B cell (primary cell): ENCODE measurements at regions not wholly inside any gene's neighbourhood (a gene's known extent, or its start where the extent isn't known, plus 50 kb on each side); places are given as distances from the start of the nearest gene placed in this dataset.

ENCODE experiments used
- ATAC-seq: fragments of 200-7000 bp; cut with Tn5 transposase; one replicate; pipeline ENCODE4 v1.10.0; 2021; ENCODE audit warnings: low read depth, mild to moderate bottlenecking, moderate number of reproducible peaks, moderate library complexity
- CTCF ChIA-PET: fragments of 350-600 bp; sonication (Branson Sonifier 250); formaldehyde crosslinking; loops from one replicate; lab custom pipeline; 2021; ENCODE audit warnings: antibody characterized with exemption, inconsistent platforms; lab: Charles Lee
- POLR2A ChIA-PET: fragments of 350-600 bp; sonication (Branson Sonifier 250); formaldehyde crosslinking; loops from one replicate; lab custom pipeline; 2021; ENCODE audit warnings: antibody characterized with exemption; lab: Charles Lee
- DNase-seq: peaks from one replicate; pipeline ENCODE4 v3.0.0; 2013
- H2AFZ ChIP-seq: 2 replicates; pipeline ENCODE4 v1.6.1; 2012; ENCODE audit warnings: mild to moderate bottlenecking, low read depth, low read length; ENCODE audit not compliant: insufficient read depth, poor library complexity, severe bottlenecking
- H3K27ac ChIP-seq, 2 donors: 1 replicate in 1 of 2; 2 replicates in 1 of 2; pipeline ENCODE4 v1.5.1; 2012 to 2013; ENCODE audit warnings: low read length in 2 of 2, mild to moderate bottlenecking in 2 of 2, moderate library complexity in 1 of 2
- H3K27me3 ChIP-seq, 4 experiments: fragments of 200-600 bp in 1 of 4; sonication (generic) in 1 of 4; replicated peaks in 1 of 4; 1 replicate in 2 of 4; 2 replicates in 2 of 4; pipeline versions ENCODE4 v1.6.1 to v1.7.0; 2013 to 2016; ENCODE audit warnings: low read length in 3 of 4, mild to moderate bottlenecking in 2 of 4, mixed read lengths in 1 of 4, moderate library complexity in 1 of 4; ENCODE audit not compliant: insufficient read depth in 4 of 4, control insufficient read depth in 3 of 4; ENCODE audit errors: control extremely low read depth in 1 of 4
- H3K36me3 ChIP-seq, 2 experiments: replicated peaks in 1 of 2; 1 replicate in 1 of 2; 2 replicates in 1 of 2; pipeline versions ENCODE4 v1.6.1 to v1.7.1; 2013; ENCODE audit warnings: low read length in 1 of 2; ENCODE audit not compliant: insufficient read depth in 2 of 2, control insufficient read depth in 1 of 2; ENCODE audit errors: control extremely low read depth in 1 of 2, extremely low read depth in 1 of 2
- H3K4me1 ChIP-seq, 2 donors: fragments of 200-600 bp in 1 of 2; sonication (generic) in 1 of 2; 1 replicate in 1 of 2; 2 replicates in 1 of 2; pipeline versions ENCODE4 v1.5.1 to v1.6.1; 2013 to 2017; ENCODE audit warnings: low read length in 2 of 2; ENCODE audit not compliant: control insufficient read depth in 2 of 2, insufficient read depth in 2 of 2
- H3K4me2 ChIP-seq: replicated peaks from 2 replicates; pipeline ENCODE3; 2012; ENCODE audit warnings: mild to moderate bottlenecking, low read depth, low read length; ENCODE audit not compliant: poor library complexity, severe bottlenecking
- H3K4me3 ChIP-seq, 5 experiments: fragments of 200-600 bp in 1 of 5; sonication (generic) in 1 of 5; 1 replicate in 3 of 5; 2 replicates in 2 of 5; pipeline versions ENCODE4 v1.5.1 to v1.7.0; 2011 to 2016; ENCODE audit warnings: low read length in 4 of 5, mild to moderate bottlenecking in 4 of 5, low read depth in 2 of 5, control low read depth in 1 of 5, moderate library complexity in 1 of 5; ENCODE audit not compliant: insufficient read depth in 1 of 5; ENCODE audit errors: control extremely low read depth in 1 of 5, extremely low read depth in 1 of 5
- H3K79me2 ChIP-seq: fragments of 200-600 bp; sonication (generic); one replicate; pipeline ENCODE4 v1.6.0; 2016; ENCODE audit warnings: low read length; ENCODE audit not compliant: control insufficient read depth, insufficient read depth
- H3K9ac ChIP-seq: fragments of 200-600 bp; sonication (generic); 2 replicates; pipeline ENCODE4 v1.6.1; 2017; ENCODE audit warnings: mild to moderate bottlenecking, low read length, moderate library complexity
- H3K9me3 ChIP-seq, 3 donors: one replicate each; pipeline versions ENCODE4 v1.6.1 to v1.7.1; 2013; ENCODE audit warnings: low read length in 2 of 3; ENCODE audit not compliant: control insufficient read depth in 2 of 3, insufficient read depth in 1 of 3; ENCODE audit errors: control extremely low read depth in 1 of 3
- H4K20me1 ChIP-seq: 2 replicates; pipeline ENCODE4 v1.6.0; 2012; ENCODE audit warnings: mild to moderate bottlenecking, low read length; ENCODE audit not compliant: insufficient read depth, control insufficient read depth, poor library complexity, severe bottlenecking
- H3K27ac Mint-ChIP-seq: one replicate; pipeline ENCODE4 v1.8.0; 2021; ENCODE audit warnings: mixed read lengths
- H3K27me3 Mint-ChIP-seq: one replicate; pipeline ENCODE4 v1.8.0; 2021; ENCODE audit warnings: mixed read lengths
- H3K4me1 Mint-ChIP-seq: one replicate; pipeline ENCODE4 v1.8.0; 2021; ENCODE audit warnings: mixed read lengths
- H3K4me3 Mint-ChIP-seq: one replicate; pipeline ENCODE4 v1.8.0; 2021; ENCODE audit warnings: mixed read lengths
- H3K9me3 Mint-ChIP-seq: one replicate; pipeline ENCODE4 v1.8.0; 2022; ENCODE audit warnings: mixed read lengths; ENCODE audit not compliant: insufficient read depth
- CTCF ChIP-seq: fragments of 200-600 bp; IDR thresholded peaks from one replicate; pipeline ENCODE4 v1.8.0; 2022; ENCODE audit warnings: antibody characterized with exemption, mild to moderate bottlenecking
- EZH2 ChIP-seq: IDR thresholded peaks from 2 replicates; pipeline ENCODE4 v1.6.1; 2012; ENCODE audit warnings: borderline replicate concordance, low read depth, mild to moderate bottlenecking, moderate library complexity, low read length; ENCODE audit not compliant: insufficient read depth, poor library complexity, severe bottlenecking
- WGBS: methylation state at CpG from one replicate; pipeline ENCODE4 v1.1.5; 2013; ENCODE audit warnings: missing lambda C conversion rate; ENCODE audit not compliant: insufficient coverage; 5-methylcytosine and 5-hydroxymethylcytosine counted together
- intact Hi-C: fragments of 100-400 bp; cut with micrococcal nuclease; formaldehyde crosslinking; loops from one replicate; pipeline ENCODE4 v1.10.0; 2022

DNA sequence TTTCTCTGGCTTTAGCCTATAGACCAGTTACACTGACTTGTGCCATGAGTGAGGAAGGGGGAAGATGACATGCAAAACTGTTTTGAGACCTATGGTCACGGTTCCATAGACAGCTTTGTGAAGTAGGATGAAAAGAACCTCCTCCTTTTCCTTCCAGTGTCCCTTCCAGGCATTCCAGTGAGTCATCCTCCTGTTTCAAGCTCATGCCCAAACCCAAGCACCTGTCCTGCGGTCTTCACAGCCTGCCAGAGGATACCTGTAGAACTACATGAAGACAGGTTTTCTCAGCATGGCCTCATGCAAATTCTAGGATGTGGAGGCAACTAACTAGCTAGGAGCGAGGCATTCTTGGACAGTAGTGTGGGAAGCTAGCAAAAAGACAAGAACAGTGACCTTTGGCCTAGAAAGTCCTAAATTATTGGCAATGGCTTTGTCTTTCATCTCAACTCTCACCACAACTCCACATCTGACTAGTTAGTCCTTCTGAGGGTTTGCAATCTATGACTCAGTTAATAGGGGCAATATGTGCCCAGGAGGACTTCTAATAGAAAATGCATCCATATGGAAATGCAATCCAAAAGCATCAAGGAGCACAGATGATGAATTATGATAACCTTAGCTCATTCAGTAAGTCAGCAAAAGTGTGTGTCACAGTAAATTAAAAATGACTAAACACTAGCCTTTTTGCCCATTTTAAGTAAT lies 154.7 kb downstream of the RBM43 start:
- no peaks in the 10 kb centered on the region for H3K4me1 Mint-ChIP-seq
- H3K27ac ChIP-seq: no peak overlapping the region
- TF ChIP-seq EZH2: no peak
- TF ChIP-seq CTCF: no peak

DNA sequence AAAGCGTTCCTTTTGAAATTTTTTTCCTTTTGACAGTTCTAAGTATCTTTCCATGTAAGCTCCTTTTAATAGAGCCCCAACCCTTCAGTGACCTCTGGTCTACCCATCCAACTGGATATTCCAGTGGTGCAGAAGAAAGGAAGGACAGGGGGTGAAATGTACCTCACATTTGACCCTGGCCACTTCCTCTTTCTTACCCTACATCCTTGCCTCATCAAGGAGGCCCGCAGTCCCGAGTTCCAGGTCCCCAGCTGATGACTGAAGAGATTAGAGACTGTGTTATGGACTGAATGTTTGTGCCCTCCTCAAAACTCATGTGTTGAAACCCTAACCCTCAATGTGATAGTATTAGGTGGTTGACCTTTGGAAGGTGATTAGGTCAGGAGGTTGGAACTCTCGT lies 158.1 kb downstream of the RBM43 start:
- no peak overlapping the region for H3K4me2 ChIP-seq
- no CpG with 5 or more reads among the region's 4 CpGs for WGBS
- H3K4me1 ChIP-seq: no peaks in the 10 kb centered on the region
- Mint-ChIP-seq H3K9me3 (peaks cover 3% of the 10 kb centered on the region), H3K27ac (no peak overlapping the region), H3K27me3 (no peaks in the 10 kb centered on the region), H3K4me1 (no peaks in the 10 kb centered on the region), H3K4me3 (no peak overlapping the region)
- ChIA-PET POLR2A (no interaction called here), CTCF (no interaction called here)
- peaks cover 0 to 4% (median 0%) of the 10 kb centered on the region in 3 donors for H3K9me3 ChIP-seq
- H3K4me3 ChIP-seq: no peak overlapping the region
- intact Hi-C loops: no loop called here
- DNase-seq: no peak
- H4K20me1 ChIP-seq: no peaks in the 10 kb centered on the region
- H3K36me3 ChIP-seq: no peaks in the 10 kb centered on the region
- no peak overlapping the region for H3K27ac ChIP-seq
- H3K27me3 ChIP-seq: no peaks in the 10 kb centered on the region
- ATAC-seq: no peak
- TF ChIP-seq EZH2 (no peak), CTCF (no peak)
- H3K79me2 ChIP-seq: no peaks in the 10 kb centered on the region
- no peak overlapping the region for H3K9ac ChIP-seq
- no peak overlapping the region for H2AFZ ChIP-seq

More for the DNA sequence above, 154.7 kb downstream of the RBM43 start:
- Histone ChIP-seq H3K27me3 (no peaks in the 10 kb centered on the region), H3K79me2 (no peaks in the 10 kb centered on the region), H2AFZ (no peak overlapping the region), H3K9me3 (peaks cover 0 to 4% (median 0%) of the 10 kb centered on the region in 3 donors), H3K36me3 (no peaks in the 10 kb centered on the region), H3K4me1 (no peaks in the 10 kb centered on the region), H3K4me3 (no peak overlapping the region), H3K4me2 (no peak overlapping the region), H4K20me1 (no peaks in the 10 kb centered on the region), H3K9ac (no peak overlapping the region)
- DNase-seq (no peak), ATAC-seq (no peak)
- peaks cover 3% of the 10 kb centered on the region for H3K9me3 Mint-ChIP-seq
- ChIA-PET POLR2A (no interaction called here), CTCF (no interaction called here)
- no peaks in the 10 kb centered on the region for H3K27me3 Mint-ChIP-seq
- no peak overlapping the region for H3K27ac Mint-ChIP-seq
- no peak overlapping the region for H3K4me3 Mint-ChIP-seq
- intact Hi-C loops: no loop called here
- WGBS: 80% methylated on average over 1 of the region's 3 CpGs
